Right atrium auricular region (tissue), 2 donors: ENCODE measurements at regions not wholly inside any gene's neighbourhood (a gene's known extent, or its start where the extent isn't known, plus 50 kb on each side); places are given as distances from the start of the nearest gene placed in this dataset.

ENCODE experiments used
- DNase-seq: peaks from one replicate; pipeline ENCODE4 v3.0.0-alpha.2; 2019; ENCODE audit warnings: low spot score
- H3K27ac ChIP-seq, 2 donors: fragments of 200-600 bp; sonication (generic); 1 replicate in 1 of 2; 2 replicates in 1 of 2; pipeline ENCODE4 v1.5.1; 2016 to 2019
- H3K27me3 ChIP-seq, 2 donors: fragments of 200-600 bp; sonication (generic); one replicate each; pipeline versions ENCODE4 v1.5.1 to v1.6.0; 2017 to 2019
- H3K36me3 ChIP-seq: fragments of 200-600 bp; sonication (generic); one replicate; pipeline ENCODE4 v1.5.1; 2016
- H3K4me1 ChIP-seq, 2 donors: fragments of 200-600 bp; sonication (generic); one replicate each; pipeline versions ENCODE4 v1.5.1 to v1.6.0; 2017 to 2019
- H3K4me3 ChIP-seq, 2 donors: fragments of 200-600 bp; sonication (generic); 1 replicate in 1 of 2; 2 replicates in 1 of 2; pipeline ENCODE4 v1.5.1; 2017 to 2019; ENCODE audit warnings: mild to moderate bottlenecking in 1 of 2, moderate library complexity in 1 of 2
- H3K9me3 ChIP-seq, 2 donors: fragments of 200-600 bp; sonication (generic); one replicate each; pipeline ENCODE4 v1.5.1; 2019
- CTCF ChIP-seq, 2 donors: fragments of 200-600 bp; sonication (generic); IDR thresholded peaks; one replicate each; pipeline ENCODE4 v1.5.1; 2019; ENCODE audit warnings: antibody characterized with exemption in 2 of 2

- no peaks in the 10 kb centered on the region for H3K36me3 ChIP-seq
- H3K9me3 ChIP-seq = peaks cover 0 to 29% of the 10 kb centered on the region in 2 donors
- no peak overlapping the region for H3K4me3 ChIP-seq
- no peak overlapping the region for H3K27ac ChIP-seq
- DNase-seq = no peak
- TF ChIP-seq CTCF (IDR thresholded peaks at IDR 0.05) = no peak
- H3K4me1 ChIP-seq = no peaks in the 10 kb centered on the region
- H3K27me3 ChIP-seq = no peaks in the 10 kb centered on the region
Measured at GRCh38 chr9:23945897-23946296, 119.9 kb upstream of the ELAVL2 start.

- Histone ChIP-seq H3K36me3 (no peaks in the 10 kb centered on the region), H3K27ac (no peak overlapping the region), H3K9me3 (peaks cover 0 to 29% of the 10 kb centered on the region in 2 donors), H3K4me1 (no peaks in the 10 kb centered on the region), H3K27me3 (no peaks in the 10 kb centered on the region), H3K4me3 (no peak overlapping the region)
- TF ChIP-seq CTCF (IDR thresholded peaks at IDR 0.05) = no peak
- DNase-seq = no peak
Measured at GRCh38 chr9:23941051-23941450, 115.0 kb upstream of the ELAVL2 start.

- H3K4me1 ChIP-seq = no peaks in the 10 kb centered on the region
- TF ChIP-seq CTCF (IDR thresholded peaks at IDR 0.05) = no peak
- H3K27ac ChIP-seq = no peak overlapping the region
- DNase-seq = no peak
- no peak overlapping the region for H3K4me3 ChIP-seq
- H3K36me3 ChIP-seq = no peaks in the 10 kb centered on the region
- H3K9me3 ChIP-seq = peaks cover 0 to 7% of the 10 kb centered on the region in 2 donors
- H3K27me3 ChIP-seq = no peaks in the 10 kb centered on the region
Measured at GRCh38 chr9:23938908-23939307, 112.9 kb upstream of the ELAVL2 start.

- no peak for TF ChIP-seq CTCF (IDR thresholded peaks at IDR 0.05)
Measured at GRCh38 chr9:23934291-23934906, 108.4 kb upstream of the ELAVL2 start.

GRCh38 chr9:23933348-23933747 lies 107.3 kb upstream of the ELAVL2 start:
- Histone ChIP-seq H3K36me3 (no peaks in the 10 kb centered on the region), H3K27ac (no peak overlapping the region), H3K4me1 (no peaks in the 10 kb centered on the region), H3K9me3 (no peaks in the 10 kb centered on the region), H3K27me3 (no peaks in the 10 kb centered on the region), H3K4me3 (no peak overlapping the region)
- DNase-seq = no peak
- TF ChIP-seq CTCF (IDR thresholded peaks at IDR 0.05) = no peak

More at GRCh38 chr9:23934291-23934906, 108.4 kb upstream of the ELAVL2 start:
- Histone ChIP-seq H3K36me3 (no peaks in the 10 kb centered on the region), H3K27me3 (no peaks in the 10 kb centered on the region), H3K9me3 (no peaks in the 10 kb centered on the region), H3K4me3 (no peak overlapping the region), H3K4me1 (no peaks in the 10 kb centered on the region), H3K27ac (no peak overlapping the region)
- no peak for DNase-seq

- H3K36me3 ChIP-seq = no peaks in the 10 kb centered on the region
- no peaks in the 10 kb centered on the region for H3K9me3 ChIP-seq
- no peaks in the 10 kb centered on the region for H3K27me3 ChIP-seq
- TF ChIP-seq CTCF (IDR thresholded peaks at IDR 0.05) = no peak
- H3K4me1 ChIP-seq = no peaks in the 10 kb centered on the region
- H3K4me3 ChIP-seq = no peak overlapping the region
- DNase-seq = no peak
- H3K27ac ChIP-seq = no peak overlapping the region
Measured at GRCh38 chr9:23926368-23926767, 100.3 kb upstream of the ELAVL2 start.
